ENCODE measurements at regions not wholly inside any gene's neighbourhood (a gene's known extent, or its start where the extent isn't known, plus 50 kb on each side); places are given as distances from the start of the nearest gene placed in this dataset.

DNA sequence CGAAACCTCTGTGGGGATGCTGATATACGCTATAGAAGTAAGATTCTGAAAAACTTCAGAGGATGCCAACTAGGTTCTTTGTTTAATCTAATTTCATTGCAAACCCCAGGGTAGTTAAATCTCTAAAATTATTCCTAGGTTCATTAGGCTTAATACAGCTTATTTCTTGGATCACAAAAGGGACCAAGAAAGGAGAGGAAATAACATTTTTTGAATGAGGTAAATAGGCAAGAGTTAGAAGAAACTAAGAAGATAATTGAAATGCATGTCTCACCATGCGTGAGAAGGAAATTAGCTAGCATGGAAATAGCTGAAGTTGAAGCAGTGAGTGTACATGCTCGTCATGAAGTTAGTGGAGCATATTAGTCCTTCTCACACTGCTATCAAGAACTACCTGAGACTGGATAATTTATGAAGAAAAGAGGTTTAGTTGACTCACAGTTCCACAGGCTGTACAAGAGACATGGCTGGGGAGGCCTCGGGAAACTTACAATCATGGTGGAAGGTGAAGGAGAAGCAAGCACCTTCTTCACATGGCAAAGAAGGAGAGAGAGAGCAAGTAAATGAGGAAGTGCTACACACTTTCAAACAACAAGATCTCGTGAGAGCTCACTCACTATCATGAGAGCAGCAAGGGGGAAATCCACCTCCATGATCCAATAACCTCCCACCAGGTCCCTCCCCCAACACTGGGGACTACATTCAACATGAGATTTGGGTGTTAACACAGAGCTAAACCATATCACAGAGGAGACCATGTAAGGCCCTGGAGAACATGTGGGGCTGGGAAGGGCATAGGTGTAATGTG, 125.1 kb upstream of the OSMR start:
- TF ChIP-seq, protein P1, sequence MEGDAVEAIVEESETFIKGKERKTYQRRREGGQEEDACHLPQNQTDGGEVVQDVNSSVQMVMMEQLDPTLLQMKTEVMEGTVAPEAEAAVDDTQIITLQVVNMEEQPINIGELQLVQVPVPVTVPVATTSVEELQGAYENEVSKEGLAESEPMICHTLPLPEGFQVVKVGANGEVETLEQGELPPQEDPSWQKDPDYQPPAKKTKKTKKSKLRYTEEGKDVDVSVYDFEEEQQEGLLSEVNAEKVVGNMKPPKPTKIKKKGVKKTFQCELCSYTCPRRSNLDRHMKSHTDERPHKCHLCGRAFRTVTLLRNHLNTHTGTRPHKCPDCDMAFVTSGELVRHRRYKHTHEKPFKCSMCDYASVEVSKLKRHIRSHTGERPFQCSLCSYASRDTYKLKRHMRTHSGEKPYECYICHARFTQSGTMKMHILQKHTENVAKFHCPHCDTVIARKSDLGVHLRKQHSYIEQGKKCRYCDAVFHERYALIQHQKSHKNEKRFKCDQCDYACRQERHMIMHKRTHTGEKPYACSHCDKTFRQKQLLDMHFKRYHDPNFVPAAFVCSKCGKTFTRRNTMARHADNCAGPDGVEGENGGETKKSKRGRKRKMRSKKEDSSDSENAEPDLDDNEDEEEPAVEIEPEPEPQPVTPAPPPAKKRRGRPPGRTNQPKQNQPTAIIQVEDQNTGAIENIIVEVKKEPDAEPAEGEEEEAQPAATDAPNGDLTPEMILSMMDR (IDR thresholded peaks at IDR 0.05): no peak
- TF ChIP-seq EP300 (IDR thresholded peaks at IDR 0.05) (no peak), POLR2AphosphoS5 (IDR thresholded peaks at IDR 0.05) (no peak), POLR2A (IDR thresholded peaks at IDR 0.05) (no peak)
